ENCODE measurements at regions not wholly inside any gene's neighbourhood (a gene's known extent, or its start where the extent isn't known, plus 50 kb on each side); places are given as distances from the start of the nearest gene placed in this dataset.

DNA sequence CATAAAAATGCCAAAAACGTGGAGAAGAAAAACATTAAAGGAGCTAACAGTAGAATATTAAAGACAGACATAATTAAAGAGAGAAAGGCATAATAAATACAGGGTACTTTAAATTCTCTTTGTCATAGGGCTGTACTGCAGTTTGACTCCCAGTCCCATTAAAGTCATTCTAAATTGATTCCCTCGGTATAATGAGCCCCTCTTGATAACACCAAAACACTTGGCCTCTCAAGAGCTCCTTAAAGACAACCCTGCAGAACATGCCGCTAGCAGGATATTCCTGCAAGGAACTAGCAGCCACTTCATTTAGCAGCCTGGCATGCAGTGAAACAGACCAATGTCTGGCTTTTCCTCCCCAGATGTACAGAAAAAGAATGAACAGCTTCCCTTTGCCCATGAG lies 273.8 kb upstream of the ESRRG start:
- no peak for DNase-seq
- 1 to 8% methylated on average over 3 of the region's 3 CpGs for WGBS, 2 experiments (ENCODE audit: low coverage in 1 of 2, low lambda C conversion rate in 2 of 2, missing lambda C conversion rate in 2 of 2)
- Histone ChIP-seq H3K9ac (no peak overlapping the region), H3K9me3 (ENCODE audit: low read depth) (no peaks in the 10 kb centered on the region), H4K20me1 (ENCODE audit: insufficient read depth) (no peaks in the 10 kb centered on the region), H3F3A (ENCODE audit: insufficient read depth) (no peaks in the 10 kb centered on the region), H3K4me1 (ENCODE audit: insufficient read depth) (no peaks in the 10 kb centered on the region), H3K4me3 (no peak overlapping the region), H3K9me2 (ENCODE audit: insufficient read depth) (no peaks in the 10 kb centered on the region), H3K27ac (no peak overlapping the region), H3K27me3 (replicated peaks; ENCODE audit: insufficient read depth) (no peaks in the 10 kb centered on the region), H3K79me2 (ENCODE audit: insufficient read depth) (no peaks in the 10 kb centered on the region), H2AFZ (no peak overlapping the region), H3K36me3 (ENCODE audit: low read depth) (no peaks in the 10 kb centered on the region), H3K4me2 (ENCODE audit: unreplicated experiment) (no peak overlapping the region)
- no peak for TF ChIP-seq EZH2phosphoT487 (IDR thresholded peaks at IDR 0.05; ENCODE audit: insufficient read depth, low read depth)
- no peak for TF ChIP-seq EZH2 (IDR thresholded peaks at IDR 0.05; ENCODE audit: insufficient read depth, poor library complexity, severe bottlenecking)
- in situ Hi-C loops (cut with MboI), result no loop called here

GRCh38 chr1:216984536-216984935 lies 261.3 kb upstream of the ESRRG start:
- H3K79me2 ChIP-seq (ENCODE audit: insufficient read depth), result no peaks in the 10 kb centered on the region
- 0 to 4% methylated on average over 1 of the region's 1 CpG for WGBS, 2 experiments (ENCODE audit: low coverage in 1 of 2, low lambda C conversion rate in 2 of 2, missing lambda C conversion rate in 2 of 2)
- in situ Hi-C loops (cut with MboI), result no loop called here
- H3K9me3 ChIP-seq (ENCODE audit: low read depth), result no peaks in the 10 kb centered on the region
- no peaks in the 10 kb centered on the region for H4K20me1 ChIP-seq (ENCODE audit: insufficient read depth)
- no peaks in the 10 kb centered on the region for H3F3A ChIP-seq (ENCODE audit: insufficient read depth)
- H3K4me1 ChIP-seq (ENCODE audit: insufficient read depth), result no peaks in the 10 kb centered on the region
- no peak overlapping the region for H3K9ac ChIP-seq
- H3K27me3 ChIP-seq (replicated peaks; ENCODE audit: insufficient read depth), result no peaks in the 10 kb centered on the region
- TF ChIP-seq EZH2 (IDR thresholded peaks at IDR 0.05; ENCODE audit: insufficient read depth, poor library complexity, severe bottlenecking), result no peak
- TF ChIP-seq EZH2phosphoT487 (IDR thresholded peaks at IDR 0.05; ENCODE audit: insufficient read depth, low read depth), result no peak
- no peak overlapping the region for H3K4me2 ChIP-seq (ENCODE audit: unreplicated experiment)
- no peaks in the 10 kb centered on the region for H3K36me3 ChIP-seq (ENCODE audit: low read depth)
- H2AFZ ChIP-seq, result no peak overlapping the region
- no peak overlapping the region for H3K27ac ChIP-seq
- H3K4me3 ChIP-seq, result no peak overlapping the region
- no peaks in the 10 kb centered on the region for H3K9me2 ChIP-seq (ENCODE audit: insufficient read depth)
- DNase-seq, result no peak

DNA sequence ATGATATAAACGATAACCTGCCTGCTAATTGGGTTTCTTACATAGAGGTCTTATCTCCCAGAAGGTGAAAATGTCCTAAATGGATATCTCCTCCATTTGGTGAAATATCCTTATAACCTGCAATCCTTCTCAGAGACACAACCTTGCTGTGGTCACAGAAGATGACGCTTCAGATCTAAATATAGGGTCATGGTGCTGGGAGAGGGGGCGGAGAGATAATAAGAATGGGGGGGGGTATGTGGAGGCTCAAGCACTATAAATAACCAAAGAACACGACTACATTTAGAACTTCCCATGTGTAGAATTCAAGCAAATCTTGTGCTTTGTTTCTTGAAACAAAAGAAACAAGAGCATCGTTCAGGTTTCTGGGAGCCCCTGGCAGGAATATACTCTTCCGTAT lies 260.6 kb upstream of the ESRRG start:
- no peaks in the 10 kb centered on the region for H3F3A ChIP-seq (ENCODE audit: insufficient read depth)
- no peak for DNase-seq
- no peak overlapping the region for H3K4me3 ChIP-seq
- H3K27ac ChIP-seq, result no peak overlapping the region
- H4K20me1 ChIP-seq (ENCODE audit: insufficient read depth), result no peaks in the 10 kb centered on the region
- in situ Hi-C loops (cut with MboI), result no loop called here
- H3K9me3 ChIP-seq (ENCODE audit: low read depth), result no peaks in the 10 kb centered on the region
- H3K79me2 ChIP-seq (ENCODE audit: insufficient read depth), result no peaks in the 10 kb centered on the region
- H3K9me2 ChIP-seq (ENCODE audit: insufficient read depth), result no peaks in the 10 kb centered on the region
- H3K9ac ChIP-seq, result no peak overlapping the region
- H3K4me2 ChIP-seq (ENCODE audit: unreplicated experiment), result no peak overlapping the region
- WGBS, 2 experiments (ENCODE audit: low coverage in 1 of 2, low lambda C conversion rate in 2 of 2, missing lambda C conversion rate in 2 of 2), result 34 to 35% methylated on average over 6 of the region's 6 CpGs
- H3K27me3 ChIP-seq (replicated peaks; ENCODE audit: insufficient read depth), result no peaks in the 10 kb centered on the region
- no peak overlapping the region for H2AFZ ChIP-seq
- H3K4me1 ChIP-seq (ENCODE audit: insufficient read depth), result no peaks in the 10 kb centered on the region
- no peaks in the 10 kb centered on the region for H3K36me3 ChIP-seq (ENCODE audit: low read depth)
- TF ChIP-seq EZH2 (IDR thresholded peaks at IDR 0.05; ENCODE audit: insufficient read depth, poor library complexity, severe bottlenecking) (no peak), EZH2phosphoT487 (IDR thresholded peaks at IDR 0.05; ENCODE audit: insufficient read depth, low read depth) (no peak)

DNA sequence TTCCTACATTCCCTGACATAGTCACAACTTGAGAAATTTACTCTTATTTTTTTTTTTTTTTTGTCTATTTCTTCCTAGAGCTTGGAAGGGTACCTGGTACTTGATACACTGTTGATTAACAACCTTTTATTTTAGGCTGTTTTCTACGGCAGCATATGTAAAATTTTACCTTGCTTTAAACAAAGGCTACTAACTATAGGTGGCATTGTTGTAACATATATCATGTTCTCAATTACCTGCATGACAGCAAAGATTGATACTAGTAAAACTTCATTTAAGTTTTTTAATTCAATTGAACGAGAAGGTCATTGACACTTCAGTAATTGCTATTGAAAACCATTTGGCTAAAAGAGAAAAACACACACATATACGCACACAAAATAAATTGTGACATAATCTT lies 238.3 kb upstream of the ESRRG start:
- H3K79me2 ChIP-seq (ENCODE audit: insufficient read depth), result no peaks in the 10 kb centered on the region
- H3K9me3 ChIP-seq (ENCODE audit: low read depth), result no peaks in the 10 kb centered on the region
- TF ChIP-seq EZH2phosphoT487 (IDR thresholded peaks at IDR 0.05; ENCODE audit: insufficient read depth, low read depth) (no peak), EZH2 (IDR thresholded peaks at IDR 0.05; ENCODE audit: insufficient read depth, poor library complexity, severe bottlenecking) (no peak)
- 17% methylated on average over 3 of the region's 3 CpGs for WGBS, 2 experiments (ENCODE audit: low coverage in 1 of 2, low lambda C conversion rate in 2 of 2, missing lambda C conversion rate in 2 of 2)
- H4K20me1 ChIP-seq (ENCODE audit: insufficient read depth), result no peaks in the 10 kb centered on the region
- DNase-seq, result no peak
- H3K27me3 ChIP-seq (replicated peaks; ENCODE audit: insufficient read depth), result no peaks in the 10 kb centered on the region
- no peak overlapping the region for H3K9ac ChIP-seq
- in situ Hi-C loops (cut with MboI), result no loop called here
- H3K4me2 ChIP-seq (ENCODE audit: unreplicated experiment), result no peak overlapping the region
- no peak overlapping the region for H3K4me3 ChIP-seq
- no peak overlapping the region for H3K27ac ChIP-seq
- no peaks in the 10 kb centered on the region for H3K9me2 ChIP-seq (ENCODE audit: insufficient read depth)
- H3F3A ChIP-seq (ENCODE audit: insufficient read depth), result no peaks in the 10 kb centered on the region
- H3K4me1 ChIP-seq (ENCODE audit: insufficient read depth), result no peaks in the 10 kb centered on the region
- no peaks in the 10 kb centered on the region for H3K36me3 ChIP-seq (ENCODE audit: low read depth)
- H2AFZ ChIP-seq, result no peak overlapping the region

- Histone ChIP-seq H3K9ac (no peak overlapping the region), H3K27me3 (replicated peaks; ENCODE audit: insufficient read depth) (no peaks in the 10 kb centered on the region), H3F3A (ENCODE audit: insufficient read depth) (no peaks in the 10 kb centered on the region), H3K27ac (no peak overlapping the region), H2AFZ (no peak overlapping the region), H3K79me2 (ENCODE audit: insufficient read depth) (no peaks in the 10 kb centered on the region), H3K4me2 (ENCODE audit: unreplicated experiment) (no peak overlapping the region), H3K9me2 (ENCODE audit: insufficient read depth) (no peaks in the 10 kb centered on the region), H4K20me1 (ENCODE audit: insufficient read depth) (no peaks in the 10 kb centered on the region), H3K36me3 (ENCODE audit: low read depth) (no peaks in the 10 kb centered on the region), H3K4me3 (no peak overlapping the region), H3K9me3 (ENCODE audit: low read depth) (no peaks in the 10 kb centered on the region), H3K4me1 (ENCODE audit: insufficient read depth) (no peaks in the 10 kb centered on the region)
- DNase-seq, result no peak
- TF ChIP-seq EZH2phosphoT487 (IDR thresholded peaks at IDR 0.05; ENCODE audit: insufficient read depth, low read depth) (no peak), EZH2 (IDR thresholded peaks at IDR 0.05; ENCODE audit: insufficient read depth, poor library complexity, severe bottlenecking) (no peak)
- in situ Hi-C loops (cut with MboI), result no loop called here
Observed at GRCh38 chr1:216960716-216961115, 237.5 kb upstream of the ESRRG start.

Measured in GM23248 (cell line).